ENCODE measurements at regions not wholly inside any gene's neighbourhood (a gene's known extent, or its start where the extent isn't known, plus 50 kb on each side); places are given as distances from the start of the nearest gene placed in this dataset.

DNA sequence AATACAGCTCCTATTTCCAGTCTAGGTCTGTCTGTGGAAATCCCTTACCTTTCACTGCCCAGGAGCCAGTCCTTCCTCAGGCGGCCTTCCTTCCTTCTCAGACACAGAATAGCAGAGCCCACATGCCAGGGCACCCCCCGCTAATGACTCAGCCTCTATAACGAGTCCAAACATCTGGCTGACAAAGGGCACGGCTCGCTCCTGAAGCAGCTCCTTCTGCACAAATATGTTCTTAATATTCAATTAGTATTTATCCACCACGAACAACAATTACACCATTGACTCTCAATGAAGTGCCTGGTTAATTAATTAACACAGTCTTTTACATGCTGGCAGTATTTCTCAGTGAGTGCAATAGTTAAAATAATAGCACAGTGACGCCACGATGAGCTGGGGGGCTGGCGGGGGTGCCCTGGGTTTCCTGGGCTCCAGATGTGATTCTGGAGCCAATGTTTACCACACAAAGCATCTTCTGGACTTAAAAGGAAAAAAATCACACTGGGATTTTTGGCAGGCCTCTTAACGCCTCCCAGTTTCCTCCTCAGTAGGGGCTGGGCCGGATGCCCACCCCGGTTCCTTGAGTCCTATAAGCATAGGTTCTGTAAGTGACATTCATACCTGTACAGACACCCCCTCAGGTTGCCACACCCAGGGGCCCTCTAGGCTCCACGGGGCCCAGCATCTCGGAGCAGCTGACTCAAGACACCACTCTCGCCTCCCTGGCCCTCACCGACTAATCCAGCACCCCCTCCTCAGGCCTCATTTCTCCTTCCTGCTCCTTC, 158.6 kb upstream of the MLN start:
- TF ChIP-seq, protein P1, sequence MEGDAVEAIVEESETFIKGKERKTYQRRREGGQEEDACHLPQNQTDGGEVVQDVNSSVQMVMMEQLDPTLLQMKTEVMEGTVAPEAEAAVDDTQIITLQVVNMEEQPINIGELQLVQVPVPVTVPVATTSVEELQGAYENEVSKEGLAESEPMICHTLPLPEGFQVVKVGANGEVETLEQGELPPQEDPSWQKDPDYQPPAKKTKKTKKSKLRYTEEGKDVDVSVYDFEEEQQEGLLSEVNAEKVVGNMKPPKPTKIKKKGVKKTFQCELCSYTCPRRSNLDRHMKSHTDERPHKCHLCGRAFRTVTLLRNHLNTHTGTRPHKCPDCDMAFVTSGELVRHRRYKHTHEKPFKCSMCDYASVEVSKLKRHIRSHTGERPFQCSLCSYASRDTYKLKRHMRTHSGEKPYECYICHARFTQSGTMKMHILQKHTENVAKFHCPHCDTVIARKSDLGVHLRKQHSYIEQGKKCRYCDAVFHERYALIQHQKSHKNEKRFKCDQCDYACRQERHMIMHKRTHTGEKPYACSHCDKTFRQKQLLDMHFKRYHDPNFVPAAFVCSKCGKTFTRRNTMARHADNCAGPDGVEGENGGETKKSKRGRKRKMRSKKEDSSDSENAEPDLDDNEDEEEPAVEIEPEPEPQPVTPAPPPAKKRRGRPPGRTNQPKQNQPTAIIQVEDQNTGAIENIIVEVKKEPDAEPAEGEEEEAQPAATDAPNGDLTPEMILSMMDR (IDR thresholded peaks at IDR 0.05) = no peak
- TF ChIP-seq POLR2A (IDR thresholded peaks at IDR 0.05) = no peak
